ENCODE measurements at regions not wholly inside any gene's neighbourhood (a gene's known extent, or its start where the extent isn't known, plus 50 kb on each side); places are given as distances from the start of the nearest gene placed in this dataset.

- FAIRE-seq (no peak), ATAC-seq (no peak), DNase-seq (ENCODE audit: low read depth, low spot score) (no peak)
- Histone ChIP-seq H3K9me3 (replicated peaks; ENCODE audit: control insufficient read depth, insufficient read depth, low read length) (no peaks in the 10 kb centered on the region), H3K4me2 (ENCODE audit: control insufficient read depth, insufficient read depth) (no peak overlapping the region), H3K79me2 (ENCODE audit: control insufficient read depth, insufficient read depth, low read length) (no peaks in the 10 kb centered on the region), H3K4me3 (no peak overlapping the region), H3K4me1 (ENCODE audit: control insufficient read depth, insufficient read depth, low read length) (no peaks in the 10 kb centered on the region), H4K20me1 (ENCODE audit: control insufficient read depth, insufficient read depth) (no peaks in the 10 kb centered on the region), H2AFZ (ENCODE audit: control insufficient read depth, low read depth, low read length) (no peak overlapping the region), H3K9ac (ENCODE audit: control insufficient read depth, insufficient read depth, low read length) (no peak overlapping the region), H3K27ac (ENCODE audit: control insufficient read depth, insufficient read depth) (no peak overlapping the region), H3K36me3 (ENCODE audit: control insufficient read depth in 2 of 2, insufficient read depth in 2 of 2, low read length in 1 of 2) (no peaks in the 10 kb centered on the region), H3K27me3 (replicated peaks in 1 of 2; ENCODE audit: control insufficient read depth in 2 of 2, insufficient read depth in 2 of 2, low read length in 1 of 2) (no peaks in the 10 kb centered on the region)
- RAD21 ChIA-PET (ENCODE audit: unreplicated experiment), result no interaction called here
- CTCF ChIA-PET, result no interaction called here
- intact Hi-C loops (cut with micrococcal nuclease; ENCODE audit: unreplicated experiment), result no loop called here
- POLR2A ChIA-PET, result no interaction called here
- 24% methylated on average over 3 of the region's 3 CpGs for WGBS (ENCODE audit: insufficient coverage, insufficient replicate concordance, low lambda C conversion rate, missing lambda C conversion rate)
- SMC1A ChIA-PET (ENCODE audit: uncharacterized antibody, unreplicated experiment), result no interaction called here
- in situ Hi-C loops (cut with MboI), result no loop called here
- no TSS peak for BruUV-seq (replicated peaks)
- no peak for TF ChIP-seq TCF3 (IDR thresholded peaks at IDR 0.05; ENCODE audit: borderline replicate concordance, insufficient read depth, low read depth, low read length)
- TF ChIP-seq, protein P1, sequence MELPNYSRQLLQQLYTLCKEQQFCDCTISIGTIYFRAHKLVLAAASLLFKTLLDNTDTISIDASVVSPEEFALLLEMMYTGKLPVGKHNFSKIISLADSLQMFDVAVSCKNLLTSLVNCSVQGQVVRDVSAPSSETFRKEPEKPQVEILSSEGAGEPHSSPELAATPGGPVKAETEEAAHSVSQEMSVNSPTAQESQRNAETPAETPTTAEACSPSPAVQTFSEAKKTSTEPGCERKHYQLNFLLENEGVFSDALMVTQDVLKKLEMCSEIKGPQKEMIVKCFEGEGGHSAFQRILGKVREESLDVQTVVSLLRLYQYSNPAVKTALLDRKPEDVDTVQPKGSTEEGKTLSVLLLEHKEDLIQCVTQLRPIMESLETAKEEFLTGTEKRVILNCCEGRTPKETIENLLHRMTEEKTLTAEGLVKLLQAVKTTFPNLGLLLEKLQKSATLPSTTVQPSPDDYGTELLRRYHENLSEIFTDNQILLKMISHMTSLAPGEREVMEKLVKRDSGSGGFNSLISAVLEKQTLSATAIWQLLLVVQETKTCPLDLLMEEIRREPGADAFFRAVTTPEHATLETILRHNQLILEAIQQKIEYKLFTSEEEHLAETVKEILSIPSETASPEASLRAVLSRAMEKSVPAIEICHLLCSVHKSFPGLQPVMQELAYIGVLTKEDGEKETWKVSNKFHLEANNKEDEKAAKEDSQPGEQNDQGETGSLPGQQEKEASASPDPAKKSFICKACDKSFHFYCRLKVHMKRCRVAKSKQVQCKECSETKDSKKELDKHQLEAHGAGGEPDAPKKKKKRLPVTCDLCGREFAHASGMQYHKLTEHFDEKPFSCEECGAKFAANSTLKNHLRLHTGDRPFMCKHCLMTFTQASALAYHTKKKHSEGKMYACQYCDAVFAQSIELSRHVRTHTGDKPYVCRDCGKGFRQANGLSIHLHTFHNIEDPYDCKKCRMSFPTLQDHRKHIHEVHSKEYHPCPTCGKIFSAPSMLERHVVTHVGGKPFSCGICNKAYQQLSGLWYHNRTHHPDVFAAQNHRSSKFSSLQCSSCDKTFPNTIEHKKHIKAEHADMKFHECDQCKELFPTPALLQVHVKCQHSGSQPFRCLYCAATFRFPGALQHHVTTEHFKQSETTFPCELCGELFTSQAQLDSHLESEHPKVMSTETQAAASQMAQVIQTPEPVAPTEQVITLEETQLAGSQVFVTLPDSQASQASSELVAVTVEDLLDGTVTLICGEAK (IDR thresholded peaks at IDR 0.05; ENCODE audit: borderline replicate concordance), result no peak
- TF ChIP-seq SMARCA5 (IDR thresholded peaks at IDR 0.05), result no peak
- no peak for TF ChIP-seq ZBED1 (IDR thresholded peaks at IDR 0.05; ENCODE audit: borderline replicate concordance)
- TF ChIP-seq, protein P2, sequence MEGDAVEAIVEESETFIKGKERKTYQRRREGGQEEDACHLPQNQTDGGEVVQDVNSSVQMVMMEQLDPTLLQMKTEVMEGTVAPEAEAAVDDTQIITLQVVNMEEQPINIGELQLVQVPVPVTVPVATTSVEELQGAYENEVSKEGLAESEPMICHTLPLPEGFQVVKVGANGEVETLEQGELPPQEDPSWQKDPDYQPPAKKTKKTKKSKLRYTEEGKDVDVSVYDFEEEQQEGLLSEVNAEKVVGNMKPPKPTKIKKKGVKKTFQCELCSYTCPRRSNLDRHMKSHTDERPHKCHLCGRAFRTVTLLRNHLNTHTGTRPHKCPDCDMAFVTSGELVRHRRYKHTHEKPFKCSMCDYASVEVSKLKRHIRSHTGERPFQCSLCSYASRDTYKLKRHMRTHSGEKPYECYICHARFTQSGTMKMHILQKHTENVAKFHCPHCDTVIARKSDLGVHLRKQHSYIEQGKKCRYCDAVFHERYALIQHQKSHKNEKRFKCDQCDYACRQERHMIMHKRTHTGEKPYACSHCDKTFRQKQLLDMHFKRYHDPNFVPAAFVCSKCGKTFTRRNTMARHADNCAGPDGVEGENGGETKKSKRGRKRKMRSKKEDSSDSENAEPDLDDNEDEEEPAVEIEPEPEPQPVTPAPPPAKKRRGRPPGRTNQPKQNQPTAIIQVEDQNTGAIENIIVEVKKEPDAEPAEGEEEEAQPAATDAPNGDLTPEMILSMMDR (IDR thresholded peaks at IDR 0.05 in 2 of 3, conservative IDR thresholded peaks at IDR 0.05 in 1 of 3; ENCODE audit: control insufficient read depth in 2 of 3, extremely low read depth in 1 of 3, insufficient read depth in 1 of 3, low read depth in 3 of 3, low read length in 3 of 3), result no peak
- TF ChIP-seq BMI1 (IDR thresholded peaks at IDR 0.05; ENCODE audit: borderline replicate concordance), result no peak
- TF ChIP-seq SIX5 (IDR thresholded peaks at IDR 0.05; ENCODE audit: low read depth, low read length, severe bottlenecking), result no peak
- TF ChIP-seq BACH1 (IDR thresholded peaks at IDR 0.05; ENCODE audit: borderline replicate concordance), result no peak
- no peak for TF ChIP-seq CBX3 (IDR thresholded peaks at IDR 0.05; ENCODE audit: borderline replicate concordance, low read depth)
- TF ChIP-seq, protein P3, sequence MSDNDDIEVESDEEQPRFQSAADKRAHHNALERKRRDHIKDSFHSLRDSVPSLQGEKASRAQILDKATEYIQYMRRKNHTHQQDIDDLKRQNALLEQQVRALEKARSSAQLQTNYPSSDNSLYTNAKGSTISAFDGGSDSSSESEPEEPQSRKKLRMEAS (IDR thresholded peaks at IDR 0.05; ENCODE audit: low read depth, low read length), result no peak
- TF ChIP-seq CEBPZ (IDR thresholded peaks at IDR 0.05; ENCODE audit: low read depth, low read length), result no peak
- no peak for TF ChIP-seq ZNF622 (IDR thresholded peaks at IDR 0.05)
- TF ChIP-seq PML (IDR thresholded peaks at IDR 0.05; ENCODE audit: low read length), result no peak
- no peak for TF ChIP-seq RELA (IDR thresholded peaks at IDR 0.05; ENCODE audit: borderline replicate concordance, partially characterized antibody)
- no peak for TF ChIP-seq PKNOX1 (IDR thresholded peaks at IDR 0.05)
Observed at GRCh38 chr2:118464046-118464445, 375.8 kb downstream of the INSIG2 start.

Measured in GM12878 (cell line).